ENCODE measurements at regions not wholly inside any gene's neighbourhood (a gene's known extent, or its start where the extent isn't known, plus 50 kb on each side); places are given as distances from the start of the nearest gene placed in this dataset.

DNA sequence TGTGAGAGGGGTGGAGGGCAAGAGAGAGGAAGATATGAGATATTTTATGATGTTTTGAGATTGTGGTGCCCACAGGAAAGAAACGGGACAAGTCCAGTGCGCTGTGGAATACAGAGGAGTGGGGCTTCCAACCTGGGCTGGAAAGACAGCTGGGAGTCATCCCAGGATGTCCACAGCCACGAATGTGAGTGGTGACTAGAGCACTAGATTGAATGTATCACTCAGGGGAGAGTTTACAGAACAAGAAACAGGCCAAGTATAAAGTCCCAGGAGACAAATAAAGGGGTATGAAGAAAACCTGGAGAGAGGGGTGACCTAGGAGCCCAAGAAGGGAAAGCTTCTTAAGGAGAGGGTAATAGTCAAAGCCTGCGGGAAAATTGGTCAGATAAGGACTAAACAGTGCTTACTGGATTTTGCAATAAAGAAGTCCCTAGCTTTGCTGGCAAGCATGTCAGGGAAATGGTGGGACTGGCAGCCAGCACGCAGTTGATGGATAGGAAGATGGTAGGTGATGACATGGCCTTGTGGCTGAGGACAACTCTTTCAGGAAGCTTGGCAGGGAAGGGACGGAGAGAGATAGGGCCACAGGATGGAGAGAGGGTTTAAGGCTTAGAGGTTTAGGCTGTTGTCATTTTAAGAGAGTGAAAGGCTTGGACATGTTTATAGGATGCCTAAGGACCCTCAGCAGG is 114.5 kb downstream of the AXIN2 start:
- intact Hi-C loops (cut with DNase I; ENCODE audit: low total_unique reads), result no loop called here
- Histone ChIP-seq H3K4me1 (no peaks in the 10 kb centered on the region), H3K36me3 (no peaks in the 10 kb centered on the region), H3K27ac (no peak overlapping the region), H3K9me3 (no peaks in the 10 kb centered on the region), H3K27me3 (no peaks in the 10 kb centered on the region), H3K4me3 (no peak overlapping the region)
- TF ChIP-seq POLR2AphosphoS5 (IDR thresholded peaks at IDR 0.05) (peak in 1 of 3 donors; percentile 67), POLR2A (IDR thresholded peaks at IDR 0.05) (no peak)
- no peak for DNase-seq (ENCODE audit: low spot score in 2 of 2)

- DNase-seq (ENCODE audit: low spot score in 2 of 2), result no peak
- Histone ChIP-seq H3K27me3 (no peaks in the 10 kb centered on the region), H3K4me3 (no peak overlapping the region), H3K4me1 (no peaks in the 10 kb centered on the region), H3K27ac (no peak overlapping the region), H3K9me3 (no peaks in the 10 kb centered on the region), H3K36me3 (no peaks in the 10 kb centered on the region)
- intact Hi-C loops (cut with DNase I; ENCODE audit: low total_unique reads), result no loop called here
- TF ChIP-seq POLR2A (IDR thresholded peaks at IDR 0.05) (no peak), POLR2AphosphoS5 (IDR thresholded peaks at IDR 0.05) (no peak)
- TF ChIP-seq, protein P1, sequence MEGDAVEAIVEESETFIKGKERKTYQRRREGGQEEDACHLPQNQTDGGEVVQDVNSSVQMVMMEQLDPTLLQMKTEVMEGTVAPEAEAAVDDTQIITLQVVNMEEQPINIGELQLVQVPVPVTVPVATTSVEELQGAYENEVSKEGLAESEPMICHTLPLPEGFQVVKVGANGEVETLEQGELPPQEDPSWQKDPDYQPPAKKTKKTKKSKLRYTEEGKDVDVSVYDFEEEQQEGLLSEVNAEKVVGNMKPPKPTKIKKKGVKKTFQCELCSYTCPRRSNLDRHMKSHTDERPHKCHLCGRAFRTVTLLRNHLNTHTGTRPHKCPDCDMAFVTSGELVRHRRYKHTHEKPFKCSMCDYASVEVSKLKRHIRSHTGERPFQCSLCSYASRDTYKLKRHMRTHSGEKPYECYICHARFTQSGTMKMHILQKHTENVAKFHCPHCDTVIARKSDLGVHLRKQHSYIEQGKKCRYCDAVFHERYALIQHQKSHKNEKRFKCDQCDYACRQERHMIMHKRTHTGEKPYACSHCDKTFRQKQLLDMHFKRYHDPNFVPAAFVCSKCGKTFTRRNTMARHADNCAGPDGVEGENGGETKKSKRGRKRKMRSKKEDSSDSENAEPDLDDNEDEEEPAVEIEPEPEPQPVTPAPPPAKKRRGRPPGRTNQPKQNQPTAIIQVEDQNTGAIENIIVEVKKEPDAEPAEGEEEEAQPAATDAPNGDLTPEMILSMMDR (IDR thresholded peaks at IDR 0.05), result no peak
Observed at GRCh38 chr17:65446043-65446442, 115.4 kb downstream of the AXIN2 start.

DNA sequence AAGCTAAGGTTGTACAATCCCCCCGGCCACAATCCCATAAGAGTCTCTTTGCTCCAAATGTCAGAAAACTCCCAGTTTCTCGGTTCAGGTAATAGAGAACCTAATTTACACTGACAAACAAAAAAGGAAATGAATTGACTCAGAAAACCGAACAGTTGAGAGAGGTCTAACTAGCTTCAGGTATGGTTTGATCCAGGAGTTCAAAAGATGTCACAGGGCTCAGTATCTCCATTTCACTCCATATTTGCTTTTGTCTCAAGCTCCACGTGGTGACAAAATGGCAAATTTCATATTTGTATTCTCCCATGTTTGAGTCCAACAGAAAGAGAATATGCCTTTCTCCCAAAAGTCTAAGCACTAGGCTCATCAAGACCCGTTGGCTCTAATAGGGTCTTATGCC is 117.4 kb downstream of the AXIN2 start:
- no peaks in the 10 kb centered on the region for H3K27me3 ChIP-seq
- H3K9me3 ChIP-seq, result no peaks in the 10 kb centered on the region
- no peaks in the 10 kb centered on the region for H3K4me1 ChIP-seq
- intact Hi-C loops (cut with DNase I; ENCODE audit: low total_unique reads), result no loop called here
- H3K4me3 ChIP-seq, result no peak overlapping the region
- H3K36me3 ChIP-seq, result no peaks in the 10 kb centered on the region
- no peak for DNase-seq (ENCODE audit: low spot score in 2 of 2)
- H3K27ac ChIP-seq, result no peak overlapping the region
- TF ChIP-seq POLR2AphosphoS5 (IDR thresholded peaks at IDR 0.05), result no peak
- TF ChIP-seq, protein P1 (IDR thresholded peaks at IDR 0.05), result no peak
- no peak for TF ChIP-seq POLR2A (IDR thresholded peaks at IDR 0.05)

DNA sequence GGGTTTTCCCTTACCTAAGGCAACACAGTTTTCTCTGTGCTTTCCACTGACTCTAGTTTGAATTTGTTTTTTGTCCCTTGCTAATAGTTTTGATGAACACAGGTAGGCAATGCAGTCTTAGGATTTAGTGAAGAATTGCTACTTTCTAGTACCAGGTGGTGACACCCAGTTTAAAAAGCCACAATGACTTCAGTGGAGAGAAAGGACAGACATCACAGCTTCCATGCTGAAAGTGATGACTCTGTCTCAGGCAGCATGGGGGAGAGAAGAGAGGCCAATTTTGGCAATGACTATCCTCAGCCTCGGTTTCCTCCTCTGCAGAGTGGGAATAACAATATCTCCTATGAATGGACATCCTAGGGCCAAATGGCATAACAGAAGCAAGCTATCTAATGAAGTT is 118.8 kb downstream of the AXIN2 start:
- H3K27ac ChIP-seq, result no peak overlapping the region
- H3K4me3 ChIP-seq, result no peak overlapping the region
- no peak for DNase-seq (ENCODE audit: low spot score in 2 of 2)
- no peaks in the 10 kb centered on the region for H3K9me3 ChIP-seq
- H3K4me1 ChIP-seq, result no peaks in the 10 kb centered on the region
- H3K27me3 ChIP-seq, result no peaks in the 10 kb centered on the region
- no peaks in the 10 kb centered on the region for H3K36me3 ChIP-seq
- TF ChIP-seq POLR2AphosphoS5 (IDR thresholded peaks at IDR 0.05) (no peak), POLR2A (IDR thresholded peaks at IDR 0.05) (no peak)
- TF ChIP-seq, protein P1 (IDR thresholded peaks at IDR 0.05), result no peak
- intact Hi-C loops (cut with DNase I; ENCODE audit: low total_unique reads), result no loop called here

GRCh38 chr17:65442250-65442649 is 119.2 kb downstream of the AXIN2 start:
- no peaks in the 10 kb centered on the region for H3K27me3 ChIP-seq
- H3K36me3 ChIP-seq, result no peaks in the 10 kb centered on the region
- H3K27ac ChIP-seq, result no peak overlapping the region
- no peak overlapping the region for H3K4me3 ChIP-seq
- intact Hi-C loops (cut with DNase I; ENCODE audit: low total_unique reads), result no loop called here
- H3K4me1 ChIP-seq, result no peaks in the 10 kb centered on the region
- DNase-seq (ENCODE audit: low spot score in 2 of 2), result no peak
- no peak for TF ChIP-seq POLR2AphosphoS5 (IDR thresholded peaks at IDR 0.05)
- TF ChIP-seq POLR2A (IDR thresholded peaks at IDR 0.05), result no peak
- TF ChIP-seq, protein P1 (IDR thresholded peaks at IDR 0.05), result no peak
- H3K9me3 ChIP-seq, result no peaks in the 10 kb centered on the region

Data from breast epithelium (tissue), 4 donors.